ENCODE measurements at regions not wholly inside any gene's neighbourhood (a gene's known extent, or its start where the extent isn't known, plus 50 kb on each side); places are given as distances from the start of the nearest gene placed in this dataset.

DNA sequence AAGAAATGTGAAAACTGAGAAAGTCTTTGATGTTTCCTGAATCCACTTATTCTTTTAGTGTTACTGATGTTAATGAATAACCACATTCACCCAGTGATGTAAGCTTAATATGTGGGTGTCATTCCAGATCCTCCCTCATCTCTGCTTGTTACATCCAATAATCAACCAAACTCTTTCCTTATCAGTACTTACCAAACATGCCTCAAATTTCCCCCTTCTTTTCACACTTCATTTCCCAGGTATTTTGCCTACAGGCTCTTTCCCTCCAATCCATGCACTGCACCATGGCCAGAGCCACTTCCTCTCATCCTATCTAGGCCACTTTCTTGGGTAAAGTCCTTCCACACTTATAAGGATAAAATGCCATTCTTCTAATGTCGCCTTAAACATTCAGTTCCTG, 451.5 kb downstream of the NPIPA7 start:
- Mint-ChIP-seq H3K27me3 (ENCODE audit: unreplicated experiment) (no peaks in the 10 kb centered on the region), H3K36me3 (ENCODE audit: insufficient read depth, unreplicated experiment) (no peaks in the 10 kb centered on the region), H3K4me1 (ENCODE audit: low read depth, unreplicated experiment) (no peaks in the 10 kb centered on the region), H3K9me3 (ENCODE audit: low read depth, unreplicated experiment) (peaks cover 19% of the 10 kb centered on the region), H3K4me3 (ENCODE audit: low read depth, unreplicated experiment) (no peak overlapping the region), H3K27ac (ENCODE audit: unreplicated experiment) (no peak overlapping the region)
- intact Hi-C loops (cut with micrococcal nuclease; ENCODE audit: unreplicated experiment) = no loop called here
- TF ChIP-seq, protein P1, sequence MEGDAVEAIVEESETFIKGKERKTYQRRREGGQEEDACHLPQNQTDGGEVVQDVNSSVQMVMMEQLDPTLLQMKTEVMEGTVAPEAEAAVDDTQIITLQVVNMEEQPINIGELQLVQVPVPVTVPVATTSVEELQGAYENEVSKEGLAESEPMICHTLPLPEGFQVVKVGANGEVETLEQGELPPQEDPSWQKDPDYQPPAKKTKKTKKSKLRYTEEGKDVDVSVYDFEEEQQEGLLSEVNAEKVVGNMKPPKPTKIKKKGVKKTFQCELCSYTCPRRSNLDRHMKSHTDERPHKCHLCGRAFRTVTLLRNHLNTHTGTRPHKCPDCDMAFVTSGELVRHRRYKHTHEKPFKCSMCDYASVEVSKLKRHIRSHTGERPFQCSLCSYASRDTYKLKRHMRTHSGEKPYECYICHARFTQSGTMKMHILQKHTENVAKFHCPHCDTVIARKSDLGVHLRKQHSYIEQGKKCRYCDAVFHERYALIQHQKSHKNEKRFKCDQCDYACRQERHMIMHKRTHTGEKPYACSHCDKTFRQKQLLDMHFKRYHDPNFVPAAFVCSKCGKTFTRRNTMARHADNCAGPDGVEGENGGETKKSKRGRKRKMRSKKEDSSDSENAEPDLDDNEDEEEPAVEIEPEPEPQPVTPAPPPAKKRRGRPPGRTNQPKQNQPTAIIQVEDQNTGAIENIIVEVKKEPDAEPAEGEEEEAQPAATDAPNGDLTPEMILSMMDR (IDR thresholded peaks at IDR 0.05; ENCODE audit: unreplicated experiment) = no peak
- CTCF ChIA-PET = no interaction called here
- no TSS peak for BruUV-seq (replicated peaks)
- DNase-seq = no peak

DNA sequence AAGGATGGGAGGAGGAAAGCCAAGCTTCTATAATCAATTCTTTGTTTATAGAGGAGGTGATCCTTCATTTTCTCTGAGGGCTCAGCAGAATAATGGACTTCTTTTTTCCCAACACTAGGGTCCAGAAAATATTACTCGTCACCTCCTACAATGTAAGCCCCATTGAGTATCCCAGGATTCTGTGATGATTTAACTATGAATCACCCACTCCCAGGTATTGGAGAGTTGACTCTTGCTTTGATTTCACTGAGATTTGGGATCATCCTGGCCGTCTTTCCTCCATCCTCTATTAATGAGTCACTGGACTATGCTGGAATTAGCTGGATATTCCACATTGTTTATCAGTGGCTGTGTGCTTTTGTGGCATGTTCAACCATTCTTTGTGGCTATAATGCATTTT, 452.0 kb downstream of the NPIPA7 start:
- H3K4me3 Mint-ChIP-seq (ENCODE audit: low read depth, unreplicated experiment) = no peak overlapping the region
- intact Hi-C loops (cut with micrococcal nuclease; ENCODE audit: unreplicated experiment) = no loop called here
- no TSS peak for BruUV-seq (replicated peaks)
- TF ChIP-seq, protein P1 (IDR thresholded peaks at IDR 0.05; ENCODE audit: unreplicated experiment) = no peak
- H3K4me1 Mint-ChIP-seq (ENCODE audit: low read depth, unreplicated experiment) = no peaks in the 10 kb centered on the region
- H3K36me3 Mint-ChIP-seq (ENCODE audit: insufficient read depth, unreplicated experiment) = no peaks in the 10 kb centered on the region
- H3K9me3 Mint-ChIP-seq (ENCODE audit: low read depth, unreplicated experiment) = peaks cover 16% of the 10 kb centered on the region
- no peak overlapping the region for H3K27ac Mint-ChIP-seq (ENCODE audit: unreplicated experiment)
- no peaks in the 10 kb centered on the region for H3K27me3 Mint-ChIP-seq (ENCODE audit: unreplicated experiment)
- CTCF ChIA-PET = no interaction called here
- no peak for DNase-seq

DNA sequence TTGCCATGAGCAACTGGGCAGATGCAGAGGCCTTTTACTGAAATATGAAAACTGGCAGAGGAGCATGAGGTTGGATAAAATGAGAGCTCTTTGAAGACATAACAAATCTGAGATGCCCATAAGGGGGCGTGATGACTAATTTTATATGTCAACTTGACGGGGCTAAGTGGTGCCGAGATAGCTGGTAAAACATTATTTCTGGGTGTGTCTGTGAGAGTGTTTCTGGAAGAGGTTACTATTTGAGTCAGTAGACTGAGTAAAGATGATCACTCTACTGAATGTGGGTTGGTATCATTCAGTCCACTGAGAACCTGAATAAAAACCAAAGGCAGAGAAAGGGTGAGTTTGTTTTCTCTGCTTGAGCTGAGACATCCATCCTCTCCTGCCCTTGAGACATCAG, 454.2 kb downstream of the NPIPA7 start:
- CTCF ChIA-PET = no interaction called here
- H3K27me3 Mint-ChIP-seq (ENCODE audit: unreplicated experiment) = no peaks in the 10 kb centered on the region
- no peaks in the 10 kb centered on the region for H3K36me3 Mint-ChIP-seq (ENCODE audit: insufficient read depth, unreplicated experiment)
- H3K4me3 Mint-ChIP-seq (ENCODE audit: low read depth, unreplicated experiment) = no peak overlapping the region
- intact Hi-C loops (cut with micrococcal nuclease; ENCODE audit: unreplicated experiment) = no loop called here
- TF ChIP-seq, protein P1 (IDR thresholded peaks at IDR 0.05; ENCODE audit: unreplicated experiment) = no peak
- DNase-seq = no peak
- H3K27ac Mint-ChIP-seq (ENCODE audit: unreplicated experiment) = no peak overlapping the region
- peaks cover 15% of the 10 kb centered on the region for H3K9me3 Mint-ChIP-seq (ENCODE audit: low read depth, unreplicated experiment)
- no TSS peak for BruUV-seq (replicated peaks)
- H3K4me1 Mint-ChIP-seq (ENCODE audit: low read depth, unreplicated experiment) = no peaks in the 10 kb centered on the region

- CTCF ChIA-PET = no interaction called here
- Mint-ChIP-seq H3K4me3 (ENCODE audit: low read depth, unreplicated experiment) (no peak overlapping the region), H3K4me1 (ENCODE audit: low read depth, unreplicated experiment) (no peaks in the 10 kb centered on the region), H3K36me3 (ENCODE audit: insufficient read depth, unreplicated experiment) (no peaks in the 10 kb centered on the region), H3K9me3 (ENCODE audit: low read depth, unreplicated experiment) (peaks cover 5% of the 10 kb centered on the region), H3K27me3 (ENCODE audit: unreplicated experiment) (no peaks in the 10 kb centered on the region), H3K27ac (ENCODE audit: unreplicated experiment) (no peak overlapping the region)
- TF ChIP-seq, protein P1 (IDR thresholded peaks at IDR 0.05; ENCODE audit: unreplicated experiment) = no peak
- no TSS peak for BruUV-seq (replicated peaks)
- no peak for DNase-seq
- intact Hi-C loops (cut with micrococcal nuclease; ENCODE audit: unreplicated experiment) = no loop called here
These were observed 471.3 kb downstream of the NPIPA7 start for GRCh38 chr16:16850274-16850673.

DNA sequence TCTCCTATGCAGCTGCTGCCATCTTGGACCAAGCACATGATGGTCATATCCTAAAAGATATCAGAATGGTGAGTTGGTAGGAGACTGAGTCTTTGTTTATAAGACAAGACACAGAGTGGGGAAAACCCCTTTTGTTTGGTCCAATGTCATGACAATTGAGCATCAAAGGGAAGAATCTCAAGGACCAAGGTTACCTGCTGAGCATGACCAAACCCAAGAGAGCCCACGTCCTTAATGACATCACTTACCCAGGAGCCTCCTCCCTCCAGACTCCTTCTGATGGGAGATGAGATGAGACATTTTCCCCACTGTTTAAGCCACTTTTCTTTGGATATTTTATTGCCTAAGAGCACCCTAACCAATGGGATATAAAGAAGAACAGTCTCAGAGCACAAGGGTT, 478.1 kb downstream of the NPIPA7 start:
- Mint-ChIP-seq H3K36me3 (ENCODE audit: insufficient read depth, unreplicated experiment) (no peaks in the 10 kb centered on the region), H3K27ac (ENCODE audit: unreplicated experiment) (no peak overlapping the region), H3K9me3 (ENCODE audit: low read depth, unreplicated experiment) (peaks cover 6% of the 10 kb centered on the region), H3K4me1 (ENCODE audit: low read depth, unreplicated experiment) (no peaks in the 10 kb centered on the region), H3K4me3 (ENCODE audit: low read depth, unreplicated experiment) (no peak overlapping the region), H3K27me3 (ENCODE audit: unreplicated experiment) (peaks cover 13% of the 10 kb centered on the region)
- BruUV-seq (replicated peaks) = no TSS peak
- TF ChIP-seq, protein P1 (IDR thresholded peaks at IDR 0.05; ENCODE audit: unreplicated experiment) = no peak
- DNase-seq = no peak
- CTCF ChIA-PET = no interaction called here
- intact Hi-C loops (cut with micrococcal nuclease; ENCODE audit: unreplicated experiment) = no loop called here
